ENCODE measurements at regions not wholly inside any gene's neighbourhood (a gene's known extent, or its start where the extent isn't known, plus 50 kb on each side); places are given as distances from the start of the nearest gene placed in this dataset.

GRCh38 chr1:56000424-56000823 is 578.9 kb downstream of the PLPP3 start:
- TF ChIP-seq CTCF (IDR thresholded peaks at IDR 0.05; ENCODE audit: low read length) (no peak), EZH2 (IDR thresholded peaks at IDR 0.05; ENCODE audit: borderline replicate concordance, low read length) (no peak)
